GM12874 (cell line): ENCODE measurements at regions not wholly inside any gene's neighbourhood (a gene's known extent, or its start where the extent isn't known, plus 50 kb on each side); places are given as distances from the start of the nearest gene placed in this dataset.

ENCODE experiments used
- CTCF ChIP-seq: IDR thresholded peaks from 2 replicates; pipeline ENCODE4 v1.5.1; 2011; ENCODE audit warnings: low read depth, mild to moderate bottlenecking, control low read depth, low read length, moderate library complexity; ENCODE audit not compliant: insufficient read depth

GRCh38 chr3:159458982-159459381 lies 529.7 kb upstream of the IL12A start:
- no peak for TF ChIP-seq CTCF

GRCh38 chr3:159472611-159473010 lies 516.0 kb upstream of the IL12A start:
- no peak for TF ChIP-seq CTCF

- no peak for TF ChIP-seq CTCF
Measured at GRCh38 chr3:159473206-159473605, 515.4 kb upstream of the IL12A start.

GRCh38 chr3:159480046-159480445 lies 508.6 kb upstream of the IL12A start:
- TF ChIP-seq CTCF: no peak

- no peak for TF ChIP-seq CTCF
Measured at GRCh38 chr3:159482241-159482993, 506.2 kb upstream of the IL12A start.

GRCh38 chr3:159482994-159483367 lies 505.7 kb upstream of the IL12A start:
- no peak for TF ChIP-seq CTCF

GRCh38 chr3:159486580-159486979 lies 502.1 kb upstream of the IL12A start:
- peak; percentile 50; the same call in 1 of the 2 replicates for TF ChIP-seq CTCF
